ENCODE measurements at regions not wholly inside any gene's neighbourhood (a gene's known extent, or its start where the extent isn't known, plus 50 kb on each side); places are given as distances from the start of the nearest gene placed in this dataset.
"Not testable (repeated sequence)": the region's sequence is repeated elsewhere in the genome, so short reads cannot be mapped to it uniquely, and the experiment has no call there.

- DNase-seq: not testable (repeated sequence)
Observed at GRCh38 chr21:18096413-18096812, 148.2 kb upstream of the CHODL start.

GRCh38 chr21:18089786-18090185 is 154.8 kb upstream of the CHODL start:
- DNase-seq: no peak

GRCh38 chr21:18070392-18070791 is 174.2 kb upstream of the CHODL start:
- no peak for DNase-seq

GRCh38 chr21:18069875-18070274 is 174.8 kb upstream of the CHODL start:
- no peak for DNase-seq

- no peak for DNase-seq
Observed at GRCh38 chr21:18060402-18060801, 184.2 kb upstream of the CHODL start.

GRCh38 chr21:18058731-18059398 is 185.8 kb upstream of the CHODL start:
- no peak for DNase-seq

GRCh38 chr21:18053151-18053550 is 191.5 kb upstream of the CHODL start:
- no peak for DNase-seq

- DNase-seq: no peak
Observed at GRCh38 chr21:18049461-18049860, 195.2 kb upstream of the CHODL start.

GRCh38 chr21:18041012-18041411 is 203.6 kb upstream of the CHODL start:
- DNase-seq: no peak

- no peak for DNase-seq
Observed at GRCh38 chr21:18030248-18030647, 211.1 kb upstream of the C21orf91 start.

- DNase-seq: no peak
Observed at GRCh38 chr21:18026359-18026758, 207.2 kb upstream of the C21orf91 start.

- DNase-seq: no peak
Observed at GRCh38 chr21:18023711-18024110, 204.6 kb upstream of the C21orf91 start.

- no peak for DNase-seq
Observed at GRCh38 chr21:18023157-18023556, 204.0 kb upstream of the C21orf91 start.

GRCh38 chr21:18007121-18007520 is 188.0 kb upstream of the C21orf91 start:
- no peak for DNase-seq

GRCh38 chr21:18006691-18007090 is 187.5 kb upstream of the C21orf91 start:
- no peak for DNase-seq

GRCh38 chr21:18002393-18002792 is 183.2 kb upstream of the C21orf91 start:
- DNase-seq: no peak

GRCh38 chr21:18000981-18001686 is 182.0 kb upstream of the C21orf91 start:
- no peak for DNase-seq

- not testable (repeated sequence) for DNase-seq
Observed at GRCh38 chr21:17998599-17998998, 179.4 kb upstream of the C21orf91 start.

GRCh38 chr21:17989780-17990179 is 170.6 kb upstream of the C21orf91 start:
- DNase-seq: no peak

- DNase-seq: no peak
Observed at GRCh38 chr21:17988102-17988437, 168.9 kb upstream of the C21orf91 start.

- no peak for DNase-seq
Observed at GRCh38 chr21:17987382-17988101, 168.4 kb upstream of the C21orf91 start.

GRCh38 chr21:17981060-17981740 is 162.0 kb upstream of the C21orf91 start:
- DNase-seq: no peak

- no peak for DNase-seq
Observed at GRCh38 chr21:17979763-17980162, 160.6 kb upstream of the C21orf91 start.

GRCh38 chr21:17978895-17979294 is 159.7 kb upstream of the C21orf91 start:
- DNase-seq: no peak

Measured in NCI-H510A treated with DMSO at 0.1 percent for 48 hours (cell line).